ENCODE measurements at regions not wholly inside any gene's neighbourhood (a gene's known extent, or its start where the extent isn't known, plus 50 kb on each side); places are given as distances from the start of the nearest gene placed in this dataset.
"Not testable (repeated sequence)": the region's sequence is repeated elsewhere in the genome, so short reads cannot be mapped to it uniquely, and the experiment has no call there.

GRCh38 chr1:80565406-80565805, 1235.3 kb upstream of the ADGRL2 start:
- no peak for ATAC-seq

GRCh38 chr1:80542231-80542630, 1258.5 kb upstream of the ADGRL2 start:
- no peak for ATAC-seq

- ATAC-seq, result no peak
These were observed 1260.1 kb upstream of the ADGRL2 start for GRCh38 chr1:80540596-80540995.

- ATAC-seq, result no peak
These were observed 1260.6 kb upstream of the ADGRL2 start for GRCh38 chr1:80540149-80540548.

- not testable (repeated sequence) for ATAC-seq
These were observed 1261.4 kb upstream of the ADGRL2 start for GRCh38 chr1:80539298-80539697.

GRCh38 chr1:80536461-80536860, 1264.3 kb upstream of the ADGRL2 start:
- no peak for ATAC-seq

- no peak for ATAC-seq
These were observed 1265.3 kb upstream of the ADGRL2 start for GRCh38 chr1:80535466-80535865.

GRCh38 chr1:80534606-80535360, 1266.0 kb upstream of the ADGRL2 start:
- no peak for ATAC-seq

- ATAC-seq, result no peak
These were observed 1266.9 kb upstream of the ADGRL2 start for GRCh38 chr1:80533775-80534334.

- no peak for ATAC-seq
These were observed 1267.6 kb upstream of the ADGRL2 start for GRCh38 chr1:80533093-80533492.

GRCh38 chr1:80531182-80531581, 1269.6 kb upstream of the ADGRL2 start:
- ATAC-seq, result no peak

GRCh38 chr1:80529546-80529945, 1271.2 kb upstream of the ADGRL2 start:
- no peak for ATAC-seq

- ATAC-seq, result no peak
These were observed 1276.9 kb upstream of the ADGRL2 start for GRCh38 chr1:80523861-80524260.

GRCh38 chr1:80523071-80523470, 1277.7 kb upstream of the ADGRL2 start:
- ATAC-seq, result not testable (repeated sequence)

- no peak for ATAC-seq
These were observed 1279.8 kb upstream of the ADGRL2 start for GRCh38 chr1:80520949-80521348.

- ATAC-seq, result no peak
These were observed 1283.7 kb upstream of the ADGRL2 start for GRCh38 chr1:80517062-80517461.

GRCh38 chr1:80509965-80510522, 1290.7 kb upstream of the ADGRL2 start:
- no peak for ATAC-seq

GRCh38 chr1:80506216-80506615, 1294.5 kb upstream of the ADGRL2 start:
- ATAC-seq, result no peak

- no peak for ATAC-seq
These were observed 1302.1 kb upstream of the ADGRL2 start for GRCh38 chr1:80498673-80499072.

- ATAC-seq, result no peak
These were observed 1304.9 kb upstream of the ADGRL2 start for GRCh38 chr1:80495806-80496205.

- no peak for ATAC-seq
These were observed 1328.6 kb upstream of the ADGRL2 start for GRCh38 chr1:80472145-80472544.

- ATAC-seq, result no peak
These were observed 1332.4 kb upstream of the ADGRL2 start for GRCh38 chr1:80468356-80468755.

- ATAC-seq, result no peak
These were observed 1338.7 kb upstream of the ADGRL2 start for GRCh38 chr1:80462006-80462405.

- ATAC-seq, result no peak
These were observed 1343.3 kb upstream of the ADGRL2 start for GRCh38 chr1:80457409-80457808.
